Retinal pigment epithelial cell (primary cell): ENCODE measurements at regions not wholly inside any gene's neighbourhood (a gene's known extent, or its start where the extent isn't known, plus 50 kb on each side); places are given as distances from the start of the nearest gene placed in this dataset.

Experiments used
- DNase-seq: peaks from one replicate; pipeline ENCODE4 v3.0.0-alpha.2; 2010; ENCODE audit warnings: low read depth
- H3K4me3 ChIP-seq: 2 replicates; pipeline ENCODE4 v1.5.1; 2011; ENCODE audit warnings: mild to moderate bottlenecking, low read length, control low read depth, moderate library complexity
- TF ChIP-seq, protein P1 (sequence below): conservative IDR thresholded peaks from 2 replicates; pipeline ENCODE4 v1.5.1; 2011; ENCODE audit warnings: low read depth, low read length, control low read depth, inconsistent platforms

DNA sequence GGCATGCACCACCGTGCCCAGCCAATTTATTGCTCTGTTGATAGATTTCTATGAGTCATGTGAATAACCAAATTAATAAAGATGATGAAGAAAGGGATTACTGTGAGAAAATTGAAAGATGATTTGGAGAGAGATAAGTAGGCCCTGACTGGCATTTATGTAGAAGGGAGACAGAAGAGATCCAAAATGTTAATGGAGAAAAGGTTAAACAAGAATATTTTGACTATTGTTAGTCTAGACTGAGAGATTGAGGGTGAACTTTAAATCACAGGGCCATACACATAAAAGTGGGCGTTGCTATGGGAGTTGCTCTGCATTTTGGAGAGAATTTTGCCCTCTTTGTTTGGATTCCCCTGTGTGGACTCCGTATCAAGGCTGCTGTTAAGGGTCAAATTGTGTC, 68.9 kb upstream of the SCAF8 start:
- H3K4me3 ChIP-seq, result no peak overlapping the region
- no peak for DNase-seq
- TF ChIP-seq, protein P1, sequence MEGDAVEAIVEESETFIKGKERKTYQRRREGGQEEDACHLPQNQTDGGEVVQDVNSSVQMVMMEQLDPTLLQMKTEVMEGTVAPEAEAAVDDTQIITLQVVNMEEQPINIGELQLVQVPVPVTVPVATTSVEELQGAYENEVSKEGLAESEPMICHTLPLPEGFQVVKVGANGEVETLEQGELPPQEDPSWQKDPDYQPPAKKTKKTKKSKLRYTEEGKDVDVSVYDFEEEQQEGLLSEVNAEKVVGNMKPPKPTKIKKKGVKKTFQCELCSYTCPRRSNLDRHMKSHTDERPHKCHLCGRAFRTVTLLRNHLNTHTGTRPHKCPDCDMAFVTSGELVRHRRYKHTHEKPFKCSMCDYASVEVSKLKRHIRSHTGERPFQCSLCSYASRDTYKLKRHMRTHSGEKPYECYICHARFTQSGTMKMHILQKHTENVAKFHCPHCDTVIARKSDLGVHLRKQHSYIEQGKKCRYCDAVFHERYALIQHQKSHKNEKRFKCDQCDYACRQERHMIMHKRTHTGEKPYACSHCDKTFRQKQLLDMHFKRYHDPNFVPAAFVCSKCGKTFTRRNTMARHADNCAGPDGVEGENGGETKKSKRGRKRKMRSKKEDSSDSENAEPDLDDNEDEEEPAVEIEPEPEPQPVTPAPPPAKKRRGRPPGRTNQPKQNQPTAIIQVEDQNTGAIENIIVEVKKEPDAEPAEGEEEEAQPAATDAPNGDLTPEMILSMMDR, result no peak

DNA sequence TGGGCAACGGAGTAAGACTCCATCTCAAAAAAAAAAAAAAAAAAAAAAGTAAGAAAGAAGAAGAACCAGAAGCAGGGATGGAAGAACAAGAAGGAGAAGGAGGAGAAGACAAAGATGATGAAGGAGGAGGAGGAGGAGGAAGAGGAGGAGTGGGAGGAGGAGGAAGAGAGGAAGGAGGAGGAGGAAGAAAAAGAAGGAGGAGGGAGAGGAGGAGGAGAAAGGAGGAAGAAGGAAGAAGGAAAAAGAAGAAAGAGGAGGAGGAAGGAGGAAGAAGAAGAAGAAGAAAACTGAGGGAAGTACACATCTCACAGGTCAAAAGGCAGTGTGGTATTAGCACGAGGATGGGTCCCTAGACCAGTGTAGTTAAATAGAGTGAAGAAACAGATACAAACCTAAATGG, 65.1 kb upstream of the SCAF8 start:
- H3K4me3 ChIP-seq, result no peak overlapping the region
- no peak for DNase-seq
- TF ChIP-seq, protein P1, result no peak

DNA sequence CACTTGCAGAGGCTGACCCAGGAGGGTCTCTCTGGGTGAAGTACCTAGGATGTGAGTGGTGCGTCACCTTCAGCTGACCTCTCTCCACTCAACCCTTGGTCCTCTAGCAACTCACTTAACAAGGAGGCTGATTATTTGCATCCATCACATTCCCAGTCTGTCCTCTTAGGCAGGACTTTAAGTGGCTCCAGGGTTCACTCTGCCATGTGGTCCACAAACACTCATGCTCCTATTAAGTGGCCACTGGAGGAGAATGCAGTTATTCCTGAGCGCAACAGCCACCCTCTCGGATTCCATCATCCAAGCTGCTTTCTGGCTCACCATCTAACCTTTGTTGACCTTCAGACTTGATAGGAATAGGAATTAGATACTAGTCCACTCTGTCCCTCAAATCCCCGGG, 61.1 kb upstream of the SCAF8 start:
- no peak for DNase-seq
- no peak overlapping the region for H3K4me3 ChIP-seq
- TF ChIP-seq, protein P1, result no peak

DNA sequence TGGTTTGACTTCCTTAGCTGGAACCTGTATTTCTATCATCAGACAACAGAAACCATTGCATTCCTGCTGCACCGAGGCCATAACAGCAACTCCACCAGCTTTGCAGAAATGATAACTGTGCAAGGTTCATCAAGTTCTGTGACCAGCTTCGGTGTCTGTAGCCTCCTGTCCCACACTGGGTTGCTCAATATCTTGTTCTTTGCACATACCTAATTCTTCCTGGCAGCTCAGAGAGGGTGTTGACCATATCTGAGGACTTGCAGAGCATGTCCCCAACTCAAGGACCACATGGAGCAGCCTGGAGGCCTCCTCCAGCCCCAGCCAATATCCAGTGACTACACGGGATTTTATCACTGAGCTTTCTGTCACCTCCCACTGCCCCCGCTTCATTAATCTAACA, 59.3 kb upstream of the SCAF8 start:
- TF ChIP-seq, protein P1, result no peak
- no peak for DNase-seq
- no peak overlapping the region for H3K4me3 ChIP-seq

DNA sequence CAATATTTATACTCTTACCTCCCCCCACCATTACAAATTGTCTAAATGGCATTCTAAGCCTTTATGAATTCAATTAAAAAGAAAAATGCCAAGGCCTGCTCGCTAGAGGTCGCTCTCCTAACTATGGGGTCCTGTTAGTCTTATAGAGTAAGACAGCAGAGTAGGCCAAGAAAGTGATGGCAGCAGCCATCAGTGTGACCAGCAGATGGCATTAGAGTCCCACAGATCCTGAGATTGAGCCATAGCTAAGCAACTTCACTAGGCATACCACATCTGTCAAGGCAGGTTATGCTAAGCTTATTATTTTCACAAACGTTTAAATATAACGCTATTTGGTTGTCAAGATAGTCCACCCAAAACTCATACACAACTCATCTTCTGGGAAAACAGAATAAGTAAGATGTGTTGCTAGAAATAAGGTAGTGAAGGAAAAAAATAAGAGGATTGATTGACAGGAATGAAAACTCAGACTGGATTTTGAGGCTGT, 57.6 kb upstream of the SCAF8 start:
- no peak overlapping the region for H3K4me3 ChIP-seq
- TF ChIP-seq, protein P1, result peak; percentile 100
- peak; percentile 85 for DNase-seq

DNA sequence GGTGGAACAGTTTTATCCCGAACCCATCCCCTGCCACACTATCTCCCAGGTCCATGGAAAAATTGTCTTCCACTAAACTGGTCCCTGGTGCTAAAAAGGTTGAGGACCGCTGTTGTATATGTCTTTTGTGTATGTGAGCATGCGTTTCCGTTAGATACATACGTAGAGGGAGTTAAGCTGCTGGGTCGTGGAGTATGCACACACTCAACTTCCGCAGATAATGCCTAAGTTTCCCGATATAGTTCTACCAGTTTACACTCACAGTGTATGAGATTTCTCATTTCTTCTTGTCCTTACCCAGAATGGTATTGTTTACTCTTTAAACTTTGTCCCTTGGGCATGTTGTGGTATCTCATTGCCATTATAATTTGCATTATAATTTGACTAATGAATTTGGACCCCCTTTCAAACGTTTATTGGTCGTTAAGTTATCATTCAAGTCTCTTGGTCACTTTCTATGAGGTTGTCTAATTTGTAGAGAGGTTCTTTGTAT, 50.5 kb upstream of the SCAF8 start:
- no peak overlapping the region for H3K4me3 ChIP-seq
- TF ChIP-seq, protein P1, result no peak
- DNase-seq, result no peak
